ENCODE measurements at regions not wholly inside any gene's neighbourhood (a gene's known extent, or its start where the extent isn't known, plus 50 kb on each side); places are given as distances from the start of the nearest gene placed in this dataset.
"Not testable (repeated sequence)": the region's sequence is repeated elsewhere in the genome, so short reads cannot be mapped to it uniquely, and the experiment has no call there.

- no peak for DNase-seq
- TF ChIP-seq CTCF (IDR thresholded peaks at IDR 0.05): no peak
- no peak for TF ChIP-seq POLR2A (IDR thresholded peaks at IDR 0.05)
- H3K9me3 ChIP-seq: no peaks in the 10 kb centered on the region
- H3K36me3 ChIP-seq: no peaks in the 10 kb centered on the region
- H3K4me1 ChIP-seq: no peaks in the 10 kb centered on the region
- no peak overlapping the region for H3K27ac ChIP-seq
- H3K27me3 ChIP-seq: no peaks in the 10 kb centered on the region
- H3K4me3 ChIP-seq: no peak overlapping the region
Measured at GRCh38 chr1:170803711-170804110, 131.6 kb upstream of the MROH9 start.

GRCh38 chr1:170804419-170804818 lies 130.9 kb upstream of the MROH9 start:
- no peak for DNase-seq
- H3K4me3 ChIP-seq: no peak overlapping the region
- H3K36me3 ChIP-seq: no peaks in the 10 kb centered on the region
- no peaks in the 10 kb centered on the region for H3K27me3 ChIP-seq
- no peaks in the 10 kb centered on the region for H3K9me3 ChIP-seq
- H3K27ac ChIP-seq: no peak overlapping the region
- no peaks in the 10 kb centered on the region for H3K4me1 ChIP-seq
- TF ChIP-seq POLR2A (IDR thresholded peaks at IDR 0.05) (no peak), CTCF (IDR thresholded peaks at IDR 0.05) (no peak)

GRCh38 chr1:170804879-170805278 lies 130.5 kb upstream of the MROH9 start:
- Histone ChIP-seq H3K27me3 (no peaks in the 10 kb centered on the region), H3K4me1 (no peaks in the 10 kb centered on the region), H3K9me3 (no peaks in the 10 kb centered on the region), H3K27ac (no peak overlapping the region), H3K36me3 (no peaks in the 10 kb centered on the region), H3K4me3 (no peak overlapping the region)
- TF ChIP-seq CTCF (IDR thresholded peaks at IDR 0.05) (no peak), POLR2A (IDR thresholded peaks at IDR 0.05) (no peak)
- DNase-seq: no peak

- no peaks in the 10 kb centered on the region for H3K36me3 ChIP-seq
- no peak for TF ChIP-seq CTCF (IDR thresholded peaks at IDR 0.05)
- TF ChIP-seq POLR2A (IDR thresholded peaks at IDR 0.05): no peak
- H3K27ac ChIP-seq: no peak overlapping the region
- no peaks in the 10 kb centered on the region for H3K27me3 ChIP-seq
- DNase-seq: no peak
- no peaks in the 10 kb centered on the region for H3K4me1 ChIP-seq
- H3K9me3 ChIP-seq: no peaks in the 10 kb centered on the region
- H3K4me3 ChIP-seq: no peak overlapping the region
Measured at GRCh38 chr1:170806961-170807360, 128.4 kb upstream of the MROH9 start.

- Histone ChIP-seq H3K9me3 (no peaks in the 10 kb centered on the region), H3K4me3 (no peak overlapping the region), H3K36me3 (no peaks in the 10 kb centered on the region), H3K4me1 (no peaks in the 10 kb centered on the region), H3K27ac (no peak overlapping the region), H3K27me3 (no peaks in the 10 kb centered on the region)
- TF ChIP-seq CTCF (IDR thresholded peaks at IDR 0.05) (no peak), POLR2A (IDR thresholded peaks at IDR 0.05) (no peak)
- DNase-seq: no peak
Measured at GRCh38 chr1:170807432-170807831, 127.9 kb upstream of the MROH9 start.

GRCh38 chr1:170808216-170808885 lies 127.0 kb upstream of the MROH9 start:
- Histone ChIP-seq H3K9me3 (no peaks in the 10 kb centered on the region), H3K27ac (no peak overlapping the region)

GRCh38 chr1:170811013-170811412 lies 124.3 kb upstream of the MROH9 start:
- not testable (repeated sequence) for H3K27ac ChIP-seq, H3K4me3 ChIP-seq, H3K27me3 ChIP-seq, H3K9me3 ChIP-seq, H3K4me1 ChIP-seq, DNase-seq, H3K36me3 ChIP-seq

More at GRCh38 chr1:170808216-170808885, 127.0 kb upstream of the MROH9 start:
- no peaks in the 10 kb centered on the region for H3K36me3 ChIP-seq
- no peaks in the 10 kb centered on the region for H3K27me3 ChIP-seq
- no peak overlapping the region for H3K4me3 ChIP-seq
- DNase-seq: no peak
- H3K4me1 ChIP-seq: no peaks in the 10 kb centered on the region
- no peak for TF ChIP-seq POLR2A (IDR thresholded peaks at IDR 0.05)
- TF ChIP-seq CTCF (IDR thresholded peaks at IDR 0.05): no peak
